ENCODE measurements at regions not wholly inside any gene's neighbourhood (a gene's known extent, or its start where the extent isn't known, plus 50 kb on each side); places are given as distances from the start of the nearest gene placed in this dataset.

- peaks cover 21% of the 10 kb centered on the region for H3K4me1 ChIP-seq
- no peak overlapping the region for H3K9ac ChIP-seq
- H3K27me3 ChIP-seq (ENCODE audit: control insufficient read depth, insufficient read depth, low read length) = no peaks in the 10 kb centered on the region
- H3K4me2 ChIP-seq (ENCODE audit: low read length) = no peak overlapping the region
- no peaks in the 10 kb centered on the region for H3K79me2 ChIP-seq
- no peak overlapping the region for H2AFZ ChIP-seq
- H3K36me3 ChIP-seq (ENCODE audit: control insufficient read depth, insufficient read depth, low read length) = no peaks in the 10 kb centered on the region
- TF ChIP-seq CTCF (IDR thresholded peaks at IDR 0.05) = no peak
- no peak overlapping the region for H3K27ac ChIP-seq
- H3K9me3 ChIP-seq (ENCODE audit: control insufficient read depth, low read length) = no peaks in the 10 kb centered on the region
- H3K4me3 ChIP-seq (ENCODE audit: low read depth, low read length) = no peak overlapping the region
Measured at GRCh38 chr7:36098096-36098495, 55.0 kb upstream of the EEPD1 start.

- H2AFZ ChIP-seq = no peak overlapping the region
- no peaks in the 10 kb centered on the region for H3K36me3 ChIP-seq (ENCODE audit: control insufficient read depth, insufficient read depth, low read length)
- no peak overlapping the region for H3K9ac ChIP-seq
- no peak overlapping the region for H3K4me3 ChIP-seq (ENCODE audit: low read depth, low read length)
- no peaks in the 10 kb centered on the region for H3K27me3 ChIP-seq (ENCODE audit: control insufficient read depth, insufficient read depth, low read length)
- no peak for TF ChIP-seq CTCF (IDR thresholded peaks at IDR 0.05)
- no peaks in the 10 kb centered on the region for H3K9me3 ChIP-seq (ENCODE audit: control insufficient read depth, low read length)
- H3K4me1 ChIP-seq = peaks cover 17% of the 10 kb centered on the region
- H3K4me2 ChIP-seq (ENCODE audit: low read length) = no peak overlapping the region
- no peaks in the 10 kb centered on the region for H3K79me2 ChIP-seq
- H3K27ac ChIP-seq = no peak overlapping the region
Measured at GRCh38 chr7:36100226-36100625, 52.8 kb upstream of the EEPD1 start.

- H3K9ac ChIP-seq = no peak overlapping the region
- H3K4me3 ChIP-seq (ENCODE audit: low read depth, low read length) = no peak overlapping the region
- no peaks in the 10 kb centered on the region for H3K9me3 ChIP-seq (ENCODE audit: control insufficient read depth, low read length)
- H3K27ac ChIP-seq = no peak overlapping the region
- H2AFZ ChIP-seq = no peak overlapping the region
- no peak overlapping the region for H3K4me2 ChIP-seq (ENCODE audit: low read length)
- H3K79me2 ChIP-seq = no peaks in the 10 kb centered on the region
- no peaks in the 10 kb centered on the region for H3K36me3 ChIP-seq (ENCODE audit: control insufficient read depth, insufficient read depth, low read length)
- no peaks in the 10 kb centered on the region for H3K27me3 ChIP-seq (ENCODE audit: control insufficient read depth, insufficient read depth, low read length)
- peaks cover 13% of the 10 kb centered on the region for H3K4me1 ChIP-seq
- TF ChIP-seq CTCF (IDR thresholded peaks at IDR 0.05) = no peak
Measured at GRCh38 chr7:36100634-36101033, 52.4 kb upstream of the EEPD1 start.

Measured in parathyroid adenoma (tissue), 2 donors.